Endothelial cell (in vitro differentiated cells): ENCODE measurements at regions not wholly inside any gene's neighbourhood (a gene's known extent, or its start where the extent isn't known, plus 50 kb on each side); places are given as distances from the start of the nearest gene placed in this dataset.
"Not testable (repeated sequence)": the region's sequence is repeated elsewhere in the genome, so short reads cannot be mapped to it uniquely, and the experiment has no call there.

ENCODE experiments used
- DNase-seq: peaks from one replicate; pipeline ENCODE4 v3.0.0; 2021; ENCODE audit warnings: low spot score
- H3K27ac Mint-ChIP-seq: one replicate; pipeline ENCODE4 v1.8.0; 2021; ENCODE audit warnings: mixed read lengths, inconsistent platforms; ENCODE audit not compliant: unreplicated experiment
- H3K27me3 Mint-ChIP-seq: one replicate; pipeline ENCODE4 v1.8.0; 2021; ENCODE audit warnings: mild to moderate bottlenecking, moderate library complexity, mixed read lengths, inconsistent platforms; ENCODE audit not compliant: unreplicated experiment
- H3K36me3 Mint-ChIP-seq: one replicate; pipeline ENCODE4 v1.8.0; 2021; ENCODE audit warnings: mild to moderate bottlenecking, low read depth, mixed read lengths, inconsistent platforms; ENCODE audit not compliant: unreplicated experiment
- H3K4me1 Mint-ChIP-seq: one replicate; pipeline ENCODE4 v1.8.0; 2021; ENCODE audit warnings: mild to moderate bottlenecking, mixed read lengths, inconsistent platforms; ENCODE audit not compliant: unreplicated experiment
- H3K4me3 Mint-ChIP-seq: one replicate; pipeline ENCODE4 v1.8.0; 2021; ENCODE audit warnings: mild to moderate bottlenecking, mixed read lengths, inconsistent platforms; ENCODE audit not compliant: unreplicated experiment
- H3K9me3 Mint-ChIP-seq: one replicate; pipeline ENCODE4 v1.8.0; 2021; ENCODE audit warnings: mixed read lengths, inconsistent platforms; ENCODE audit not compliant: unreplicated experiment
- CTCF ChIP-seq: fragments of 200-600 bp; sonication (generic); IDR thresholded peaks from one replicate; pipeline ENCODE4 v1.5.0; 2021; ENCODE audit warnings: antibody characterized with exemption; ENCODE audit not compliant: unreplicated experiment

DNA sequence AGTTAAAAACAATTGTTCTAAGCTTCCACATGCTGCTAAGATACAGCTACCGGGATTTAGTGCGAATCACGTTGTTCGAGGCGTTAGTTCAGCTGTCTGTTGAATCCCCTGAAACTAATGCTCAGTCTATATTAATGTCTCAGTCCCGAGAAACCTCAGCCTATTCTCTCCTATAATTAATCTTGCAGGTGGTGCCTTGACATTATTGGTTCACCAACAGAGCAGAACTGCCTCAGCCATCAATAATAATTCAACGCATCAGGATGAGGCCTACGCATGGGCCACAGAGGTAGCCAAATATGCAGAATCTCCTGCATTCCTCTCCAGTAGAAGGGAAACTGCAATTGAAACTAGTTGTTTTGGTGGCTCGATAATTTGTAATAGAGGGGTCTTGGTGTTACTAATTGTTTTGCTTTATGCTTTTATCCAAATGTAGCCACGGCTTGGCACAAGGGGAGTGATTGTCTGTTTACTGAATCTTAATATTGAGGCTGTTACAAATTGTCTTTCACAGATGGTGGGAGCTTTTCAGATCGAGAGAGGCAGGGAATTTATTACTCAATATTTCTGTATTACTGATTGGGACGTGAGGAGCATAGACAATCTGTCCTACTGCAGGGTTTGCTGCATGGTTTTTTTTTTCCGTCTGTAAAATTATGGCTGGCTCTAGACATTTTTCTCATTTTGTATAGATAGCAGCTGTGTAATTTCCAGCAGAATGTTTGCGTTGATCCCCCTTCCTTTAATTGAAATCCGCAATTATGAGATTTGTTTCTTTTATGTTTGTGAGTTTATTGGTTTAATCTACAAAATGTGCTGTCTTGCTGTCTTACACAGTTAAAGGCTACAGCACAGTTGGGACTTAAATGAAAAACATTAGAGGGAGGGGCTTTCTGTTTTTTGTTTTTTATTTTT is 1036.5 kb upstream of the NOVA1 start:
- no peak for TF ChIP-seq CTCF
- no peak overlapping the region for H3K27ac Mint-ChIP-seq
- no peaks in the 10 kb centered on the region for H3K27me3 Mint-ChIP-seq
- no peaks in the 10 kb centered on the region for H3K36me3 Mint-ChIP-seq
- H3K4me1 Mint-ChIP-seq, result no peaks in the 10 kb centered on the region
- H3K4me3 Mint-ChIP-seq, result no peak overlapping the region
- H3K9me3 Mint-ChIP-seq, result no peaks in the 10 kb centered on the region
- DNase-seq, result no peak

DNA sequence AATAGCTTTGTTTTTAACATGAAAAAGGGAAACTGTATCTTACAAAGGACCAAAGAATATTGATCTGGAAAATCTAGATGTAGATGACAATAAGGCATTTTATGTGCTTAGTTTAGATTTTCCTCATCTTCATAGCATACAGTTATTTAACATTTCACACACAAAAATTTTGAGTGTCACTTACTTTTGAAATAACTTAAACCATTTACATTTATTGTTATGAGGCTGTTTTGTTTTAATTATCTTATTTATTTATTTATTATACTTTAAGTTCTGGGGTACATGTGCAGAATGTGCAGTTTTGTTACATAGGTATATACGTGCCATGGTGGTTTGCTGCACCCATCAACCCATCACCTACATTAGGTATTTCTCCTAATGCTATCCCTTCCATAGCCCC is 1042.9 kb upstream of the NOVA1 start:
- H3K9me3 Mint-ChIP-seq, H3K27ac Mint-ChIP-seq, H3K4me1 Mint-ChIP-seq, DNase-seq, H3K4me3 Mint-ChIP-seq, H3K27me3 Mint-ChIP-seq, H3K36me3 Mint-ChIP-seq: not testable (repeated sequence)

GRCh38 chr14:27642251-27642866 is 1044.5 kb upstream of the NOVA1 start:
- Mint-ChIP-seq H3K27ac (no peak overlapping the region), H3K36me3 (no peaks in the 10 kb centered on the region), H3K27me3 (no peaks in the 10 kb centered on the region), H3K4me1 (no peaks in the 10 kb centered on the region), H3K9me3 (no peaks in the 10 kb centered on the region), H3K4me3 (no peak overlapping the region)
- no peak for TF ChIP-seq CTCF
- no peak for DNase-seq

GRCh38 chr14:27660683-27661082 is 1062.8 kb upstream of the NOVA1 start:
- H3K36me3 Mint-ChIP-seq, result no peaks in the 10 kb centered on the region
- TF ChIP-seq CTCF, result no peak
- H3K9me3 Mint-ChIP-seq, result no peaks in the 10 kb centered on the region
- no peaks in the 10 kb centered on the region for H3K27me3 Mint-ChIP-seq
- DNase-seq, result no peak
- no peak overlapping the region for H3K4me3 Mint-ChIP-seq
- no peaks in the 10 kb centered on the region for H3K4me1 Mint-ChIP-seq
- no peak overlapping the region for H3K27ac Mint-ChIP-seq

DNA sequence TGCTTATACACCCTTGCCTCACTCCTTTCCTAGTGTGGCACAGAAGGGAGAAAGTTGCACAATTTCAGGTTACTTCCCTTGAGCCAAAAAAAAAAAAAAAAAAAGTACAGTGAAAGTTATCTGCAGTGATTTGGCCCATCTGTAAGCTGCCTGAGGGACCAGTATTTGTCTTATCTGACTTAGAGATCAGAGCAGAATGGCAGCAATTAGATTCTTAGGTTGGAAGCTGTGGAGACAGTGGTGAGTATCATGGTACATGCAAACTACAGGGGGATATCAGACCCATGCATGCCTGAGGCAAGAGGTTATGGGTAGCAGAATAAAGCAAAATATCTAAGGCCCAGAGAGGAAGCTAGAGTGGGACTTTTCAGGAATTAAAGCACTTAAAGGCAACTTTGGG is 1070.7 kb upstream of the NOVA1 start:
- DNase-seq, result no peak
- no peak overlapping the region for H3K27ac Mint-ChIP-seq
- no peaks in the 10 kb centered on the region for H3K4me1 Mint-ChIP-seq
- H3K27me3 Mint-ChIP-seq, result no peaks in the 10 kb centered on the region
- H3K4me3 Mint-ChIP-seq, result no peak overlapping the region
- H3K36me3 Mint-ChIP-seq, result no peaks in the 10 kb centered on the region
- no peak for TF ChIP-seq CTCF
- no peaks in the 10 kb centered on the region for H3K9me3 Mint-ChIP-seq
